ES-I3 (cell line): ENCODE measurements at regions not wholly inside any gene's neighbourhood (a gene's known extent, or its start where the extent isn't known, plus 50 kb on each side); places are given as distances from the start of the nearest gene placed in this dataset.

Experiments used
- H3K36me3 ChIP-seq: 2 replicates; pipeline ENCODE4 v1.6.1; 2013; ENCODE audit warnings: mild to moderate bottlenecking, low read length, control low read depth, moderate library complexity; ENCODE audit not compliant: insufficient read depth
- H3K4me1 ChIP-seq: 2 replicates; pipeline ENCODE4 v1.6.1; 2013; ENCODE audit warnings: mild to moderate bottlenecking, control low read depth, low read length; ENCODE audit not compliant: insufficient read depth
- H3K9ac ChIP-seq: 2 replicates; pipeline ENCODE4 v1.6.1; 2013; ENCODE audit warnings: low read depth, mild to moderate bottlenecking, low read length, moderate library complexity
- H3K9me3 ChIP-seq: 2 replicates; pipeline ENCODE4 v1.6.1; 2013; ENCODE audit warnings: mild to moderate bottlenecking, low read length, moderate library complexity; ENCODE audit not compliant: control insufficient read depth, insufficient read depth

- Histone ChIP-seq H3K9ac (no peak overlapping the region), H3K4me1 (no peaks in the 10 kb centered on the region), H3K36me3 (no peaks in the 10 kb centered on the region), H3K9me3 (no peaks in the 10 kb centered on the region)
Measured at GRCh38 chr13:67303661-67304333, 73.7 kb upstream of the PCDH9 start.

GRCh38 chr13:67299751-67300150 is 69.6 kb upstream of the PCDH9 start:
- no peak overlapping the region for H3K9ac ChIP-seq
- H3K4me1 ChIP-seq: no peaks in the 10 kb centered on the region
- no peaks in the 10 kb centered on the region for H3K9me3 ChIP-seq
- H3K36me3 ChIP-seq: no peaks in the 10 kb centered on the region

GRCh38 chr13:67299072-67299635 is 69.0 kb upstream of the PCDH9 start:
- Histone ChIP-seq H3K9ac (no peak overlapping the region), H3K9me3 (no peaks in the 10 kb centered on the region), H3K36me3 (no peaks in the 10 kb centered on the region), H3K4me1 (no peaks in the 10 kb centered on the region)

GRCh38 chr13:67298297-67298696 is 68.2 kb upstream of the PCDH9 start:
- Histone ChIP-seq H3K36me3 (no peaks in the 10 kb centered on the region), H3K9ac (no peak overlapping the region), H3K9me3 (no peaks in the 10 kb centered on the region), H3K4me1 (no peaks in the 10 kb centered on the region)

GRCh38 chr13:67296511-67296910 is 66.4 kb upstream of the PCDH9 start:
- no peaks in the 10 kb centered on the region for H3K36me3 ChIP-seq
- no peaks in the 10 kb centered on the region for H3K9me3 ChIP-seq
- no peak overlapping the region for H3K9ac ChIP-seq
- no peaks in the 10 kb centered on the region for H3K4me1 ChIP-seq

- Histone ChIP-seq H3K36me3 (no peaks in the 10 kb centered on the region), H3K9ac (no peak overlapping the region), H3K9me3 (no peaks in the 10 kb centered on the region), H3K4me1 (no peaks in the 10 kb centered on the region)
Measured at GRCh38 chr13:67292886-67293285, 62.8 kb upstream of the PCDH9 start.

GRCh38 chr13:67285611-67286010 is 55.5 kb upstream of the PCDH9 start:
- peaks cover 12% of the 10 kb centered on the region; the same call in 1 of the 2 replicates for H3K4me1 ChIP-seq
- no peaks in the 10 kb centered on the region for H3K36me3 ChIP-seq
- H3K9ac ChIP-seq: no peak overlapping the region
- H3K9me3 ChIP-seq: no peaks in the 10 kb centered on the region

GRCh38 chr13:67283637-67284036 is 53.5 kb upstream of the PCDH9 start:
- Histone ChIP-seq H3K9ac (no peak overlapping the region), H3K9me3 (no peaks in the 10 kb centered on the region), H3K4me1 (peaks cover 12% of the 10 kb centered on the region; the same call in 1 of the 2 replicates), H3K36me3 (no peaks in the 10 kb centered on the region)

- Histone ChIP-seq H3K4me1 (peaks cover 12% of the 10 kb centered on the region; the same call in 1 of the 2 replicates), H3K36me3 (no peaks in the 10 kb centered on the region), H3K9ac (no peak overlapping the region), H3K9me3 (no peaks in the 10 kb centered on the region; the same call in 1 of the 2 replicates)
Measured at GRCh38 chr13:67281466-67281865, 51.3 kb upstream of the PCDH9 start.
